ENCODE measurements at regions not wholly inside any gene's neighbourhood (a gene's known extent, or its start where the extent isn't known, plus 50 kb on each side); places are given as distances from the start of the nearest gene placed in this dataset.

DNA sequence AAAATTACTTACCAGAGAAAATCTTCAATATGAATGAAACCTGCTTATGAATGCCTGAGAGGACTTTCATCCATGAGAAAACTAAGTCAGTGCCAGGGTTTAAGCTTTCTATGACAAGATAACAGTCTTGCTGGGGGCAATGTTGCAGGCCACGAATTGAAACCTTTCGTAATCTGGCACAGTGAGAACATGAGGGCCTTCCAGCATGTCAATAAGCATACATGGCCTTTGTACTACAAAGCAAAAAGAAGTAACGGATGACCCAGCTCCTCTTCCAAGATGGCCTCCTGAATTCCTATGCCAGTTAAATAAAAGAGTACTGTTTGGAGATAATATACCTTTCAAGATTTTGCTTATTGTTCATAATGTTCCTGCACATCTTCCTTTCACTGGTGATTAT lies 270.6 kb upstream of the PHF14 start:
- no peaks in the 10 kb centered on the region for H3K27me3 ChIP-seq (ENCODE audit: control insufficient read depth, insufficient read depth, low read length)
- TF ChIP-seq, protein P1, sequence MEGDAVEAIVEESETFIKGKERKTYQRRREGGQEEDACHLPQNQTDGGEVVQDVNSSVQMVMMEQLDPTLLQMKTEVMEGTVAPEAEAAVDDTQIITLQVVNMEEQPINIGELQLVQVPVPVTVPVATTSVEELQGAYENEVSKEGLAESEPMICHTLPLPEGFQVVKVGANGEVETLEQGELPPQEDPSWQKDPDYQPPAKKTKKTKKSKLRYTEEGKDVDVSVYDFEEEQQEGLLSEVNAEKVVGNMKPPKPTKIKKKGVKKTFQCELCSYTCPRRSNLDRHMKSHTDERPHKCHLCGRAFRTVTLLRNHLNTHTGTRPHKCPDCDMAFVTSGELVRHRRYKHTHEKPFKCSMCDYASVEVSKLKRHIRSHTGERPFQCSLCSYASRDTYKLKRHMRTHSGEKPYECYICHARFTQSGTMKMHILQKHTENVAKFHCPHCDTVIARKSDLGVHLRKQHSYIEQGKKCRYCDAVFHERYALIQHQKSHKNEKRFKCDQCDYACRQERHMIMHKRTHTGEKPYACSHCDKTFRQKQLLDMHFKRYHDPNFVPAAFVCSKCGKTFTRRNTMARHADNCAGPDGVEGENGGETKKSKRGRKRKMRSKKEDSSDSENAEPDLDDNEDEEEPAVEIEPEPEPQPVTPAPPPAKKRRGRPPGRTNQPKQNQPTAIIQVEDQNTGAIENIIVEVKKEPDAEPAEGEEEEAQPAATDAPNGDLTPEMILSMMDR (IDR thresholded peaks at IDR 0.05), result no peak
- H3K36me3 ChIP-seq (ENCODE audit: control insufficient read depth, insufficient read depth, low read length), result no peaks in the 10 kb centered on the region
- no peak overlapping the region for H3K4me2 ChIP-seq (ENCODE audit: low read length)
- H3K9ac ChIP-seq, result no peak overlapping the region
- no peaks in the 10 kb centered on the region for H3K79me2 ChIP-seq
- H3K9me3 ChIP-seq (ENCODE audit: control insufficient read depth, low read length), result no peaks in the 10 kb centered on the region
- H3K27ac ChIP-seq, result no peak overlapping the region
- H3K4me1 ChIP-seq, result no peaks in the 10 kb centered on the region
- no peak overlapping the region for H3K4me3 ChIP-seq (ENCODE audit: low read depth, low read length)
- no peak overlapping the region for H2AFZ ChIP-seq

DNA sequence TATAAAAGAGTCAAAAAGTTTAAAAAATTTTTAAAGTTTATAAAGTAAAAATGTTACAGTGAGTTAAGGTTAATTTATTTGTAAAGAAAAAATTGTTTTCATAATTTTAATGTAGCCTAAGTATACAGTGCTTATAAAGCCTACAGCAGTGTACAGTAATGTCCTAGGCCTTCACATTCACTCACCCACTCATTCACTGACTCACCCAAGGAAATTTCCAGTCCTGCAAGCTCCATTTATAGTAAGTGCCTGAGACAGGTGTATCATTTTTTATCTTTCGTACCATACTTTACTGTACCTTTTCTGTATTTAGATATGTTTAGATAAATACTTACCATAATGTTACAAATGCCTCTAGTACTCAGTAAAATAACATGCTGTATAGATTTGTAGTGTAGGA lies 269.7 kb upstream of the PHF14 start:
- no peaks in the 10 kb centered on the region for H3K36me3 ChIP-seq (ENCODE audit: control insufficient read depth, insufficient read depth, low read length)
- TF ChIP-seq, protein P1 (IDR thresholded peaks at IDR 0.05), result no peak
- no peak overlapping the region for H3K9ac ChIP-seq
- no peak overlapping the region for H3K4me2 ChIP-seq (ENCODE audit: low read length)
- no peak overlapping the region for H3K4me3 ChIP-seq (ENCODE audit: low read depth, low read length)
- H3K79me2 ChIP-seq, result no peaks in the 10 kb centered on the region
- H3K9me3 ChIP-seq (ENCODE audit: control insufficient read depth, low read length), result no peaks in the 10 kb centered on the region
- H3K4me1 ChIP-seq, result no peaks in the 10 kb centered on the region
- H2AFZ ChIP-seq, result no peak overlapping the region
- H3K27ac ChIP-seq, result no peak overlapping the region
- no peaks in the 10 kb centered on the region for H3K27me3 ChIP-seq (ENCODE audit: control insufficient read depth, insufficient read depth, low read length)

DNA sequence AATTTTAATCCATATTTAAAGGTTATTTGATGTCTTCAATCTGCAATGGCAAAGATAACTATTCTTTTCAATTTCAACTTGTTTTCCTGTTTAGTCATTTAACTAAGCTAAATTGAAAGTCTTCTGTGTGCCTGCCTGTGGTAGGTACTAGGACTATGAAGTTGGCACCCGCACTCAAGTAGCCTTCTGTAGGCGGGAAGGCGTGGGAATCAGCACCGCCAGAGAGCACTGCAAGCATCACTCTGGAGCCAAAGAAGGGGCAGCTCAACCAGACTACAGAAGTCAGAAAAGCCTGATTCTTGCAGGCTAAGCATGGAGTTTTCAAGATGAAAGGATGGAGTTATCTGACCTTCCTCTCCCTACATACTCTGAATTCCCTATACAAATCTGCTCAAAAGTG lies 269.0 kb upstream of the PHF14 start:
- TF ChIP-seq, protein P1 (IDR thresholded peaks at IDR 0.05), result no peak
- Histone ChIP-seq H3K79me2 (no peaks in the 10 kb centered on the region), H3K9me3 (ENCODE audit: control insufficient read depth, low read length) (no peaks in the 10 kb centered on the region), H3K4me1 (no peaks in the 10 kb centered on the region), H3K9ac (no peak overlapping the region), H3K27me3 (ENCODE audit: control insufficient read depth, insufficient read depth, low read length) (no peaks in the 10 kb centered on the region), H3K4me2 (ENCODE audit: low read length) (no peak overlapping the region), H3K27ac (no peak overlapping the region), H3K36me3 (ENCODE audit: control insufficient read depth, insufficient read depth, low read length) (no peaks in the 10 kb centered on the region), H3K4me3 (ENCODE audit: low read depth, low read length) (no peak overlapping the region), H2AFZ (no peak overlapping the region)

DNA sequence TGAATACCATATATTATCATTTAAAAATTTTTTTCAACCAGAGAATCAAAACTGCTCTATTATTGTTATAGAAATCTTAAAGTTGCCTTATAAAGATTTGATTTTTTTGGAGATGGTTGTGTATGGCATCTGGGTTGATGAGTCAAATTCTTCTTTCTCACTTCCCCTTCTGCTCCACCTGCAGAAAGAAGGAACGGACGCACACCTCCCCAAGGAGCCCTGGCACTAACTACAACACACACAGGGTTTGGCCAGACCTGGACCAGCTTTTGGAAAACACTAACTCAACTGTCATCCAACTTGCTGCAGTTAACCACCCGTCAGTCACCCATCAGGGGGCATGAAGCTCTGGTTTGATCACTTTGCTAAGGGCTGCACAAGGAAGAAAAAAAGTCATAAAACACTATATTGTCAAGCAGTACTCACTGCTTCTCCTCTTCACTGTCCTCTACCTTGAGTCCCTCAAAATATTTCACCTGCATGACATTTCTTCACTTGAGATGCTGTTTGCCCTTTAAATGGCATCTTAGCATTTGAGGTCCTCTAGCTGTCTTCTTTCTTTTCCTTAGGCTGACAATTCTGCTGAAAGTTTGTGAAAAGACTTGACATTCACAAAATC lies 266.7 kb upstream of the PHF14 start:
- H3K36me3 ChIP-seq (ENCODE audit: control insufficient read depth, insufficient read depth, low read length), result no peaks in the 10 kb centered on the region
- TF ChIP-seq, protein P1 (IDR thresholded peaks at IDR 0.05), result no peak
- H3K4me2 ChIP-seq (ENCODE audit: low read length), result no peak overlapping the region
- H3K9me3 ChIP-seq (ENCODE audit: control insufficient read depth, low read length), result no peaks in the 10 kb centered on the region
- no peak overlapping the region for H3K9ac ChIP-seq
- no peak overlapping the region for H3K4me3 ChIP-seq (ENCODE audit: low read depth, low read length)
- no peaks in the 10 kb centered on the region for H3K79me2 ChIP-seq
- no peaks in the 10 kb centered on the region for H3K27me3 ChIP-seq (ENCODE audit: control insufficient read depth, insufficient read depth, low read length)
- H2AFZ ChIP-seq, result no peak overlapping the region
- H3K27ac ChIP-seq, result no peak overlapping the region
- H3K4me1 ChIP-seq, result no peaks in the 10 kb centered on the region

DNA sequence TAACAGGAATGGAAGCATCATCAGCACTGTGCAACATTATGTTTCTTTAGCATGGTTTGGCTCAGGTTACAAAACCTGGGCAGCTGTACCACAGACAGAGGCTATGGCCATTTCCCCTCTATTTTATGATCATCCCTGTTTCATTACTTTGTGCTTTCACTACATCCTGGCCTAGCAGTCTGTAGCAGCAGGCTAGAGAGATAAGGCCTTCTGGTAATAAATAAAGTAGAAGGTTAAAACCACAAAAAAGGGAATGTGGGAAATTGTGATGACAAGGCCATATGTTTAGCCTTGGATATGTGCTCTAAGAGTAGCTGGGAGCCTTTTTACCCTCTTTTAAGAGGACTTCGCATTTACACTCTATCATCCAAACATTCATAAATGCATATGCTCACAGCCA lies 266.2 kb upstream of the PHF14 start:
- H3K36me3 ChIP-seq (ENCODE audit: control insufficient read depth, insufficient read depth, low read length), result no peaks in the 10 kb centered on the region
- no peaks in the 10 kb centered on the region for H3K9me3 ChIP-seq (ENCODE audit: control insufficient read depth, low read length)
- no peak overlapping the region for H3K4me3 ChIP-seq (ENCODE audit: low read depth, low read length)
- no peaks in the 10 kb centered on the region for H3K27me3 ChIP-seq (ENCODE audit: control insufficient read depth, insufficient read depth, low read length)
- TF ChIP-seq, protein P1 (IDR thresholded peaks at IDR 0.05), result no peak
- H2AFZ ChIP-seq, result no peak overlapping the region
- H3K9ac ChIP-seq, result no peak overlapping the region
- H3K4me2 ChIP-seq (ENCODE audit: low read length), result no peak overlapping the region
- H3K79me2 ChIP-seq, result no peaks in the 10 kb centered on the region
- no peaks in the 10 kb centered on the region for H3K4me1 ChIP-seq
- no peak overlapping the region for H3K27ac ChIP-seq

Measured in parathyroid adenoma (tissue), 2 donors.